Tibial nerve (tissue), 3 donors: ENCODE measurements at regions not wholly inside any gene's neighbourhood (a gene's known extent, or its start where the extent isn't known, plus 50 kb on each side); places are given as distances from the start of the nearest gene placed in this dataset.

Source experiments
- CTCF ChIP-seq, 5 experiments: fragments of 200-600 bp in 3 of 5; fragments of 450-650 bp in 2 of 5; sonication (generic) in 3 of 5; IDR thresholded peaks; one replicate each; pipeline ENCODE4 v1.5.1; 2016 to 2019; ENCODE audit warnings: antibody characterized with exemption in 5 of 5, mild to moderate bottlenecking in 3 of 5, moderate library complexity in 2 of 5
- POLR2A ChIP-seq, 2 donors: fragments of 450-650 bp; IDR thresholded peaks; one replicate each; pipeline ENCODE4 v1.6.1; 2017; ENCODE audit warnings: antibody characterized with exemption in 2 of 2, mild to moderate bottlenecking in 2 of 2, moderate library complexity in 2 of 2

- TF ChIP-seq CTCF (IDR thresholded peaks at IDR 0.05) (no peak), POLR2A (IDR thresholded peaks at IDR 0.05) (no peak)
Measured at GRCh38 chr18:14945984-14946383, 198.0 kb downstream of the ANKRD30B start.
